ENCODE measurements at regions not wholly inside any gene's neighbourhood (a gene's known extent, or its start where the extent isn't known, plus 50 kb on each side); places are given as distances from the start of the nearest gene placed in this dataset.

DNA sequence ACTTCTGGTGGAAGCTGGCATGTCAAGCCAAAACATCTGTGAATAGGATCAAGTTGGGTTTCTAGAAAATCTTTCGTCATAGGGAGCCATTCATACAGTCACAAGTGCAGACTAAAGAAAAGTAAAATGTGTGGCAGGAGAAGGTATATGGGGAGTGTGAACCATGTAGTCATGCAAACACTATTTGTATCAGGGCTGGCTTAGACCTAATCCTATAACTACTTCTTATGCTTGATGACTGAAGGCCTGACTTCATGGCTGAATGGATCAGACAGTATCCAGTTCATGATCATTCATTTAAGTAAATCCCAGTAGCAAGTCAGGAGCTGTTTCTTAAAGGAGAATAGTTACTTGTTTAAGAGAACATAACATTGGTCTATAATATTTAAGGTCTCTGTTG lies 63.8 kb upstream of the DAPK1 start:
- WGBS, 2 experiments: 89 to 100% methylated on average over 1 of the region's 1 CpG
- no peaks in the 10 kb centered on the region for H3K36me3 ChIP-seq (ENCODE audit: control insufficient read depth, insufficient read depth, low read length)
- no peak overlapping the region for H3K4me3 ChIP-seq (ENCODE audit: insufficient read depth, low read depth, low read length)
- H3K27ac ChIP-seq (ENCODE audit: insufficient read depth, low read depth, low read length, poor library complexity, severe bottlenecking): no peak overlapping the region
- H3K4me1 ChIP-seq (ENCODE audit: control insufficient read depth, insufficient read depth, low read length): no peaks in the 10 kb centered on the region
- no peaks in the 10 kb centered on the region for H3K9me3 ChIP-seq (ENCODE audit: control insufficient read depth, low read length)
- H3K27me3 ChIP-seq (ENCODE audit: control insufficient read depth, insufficient read depth, low read length, poor library complexity, severe bottlenecking): no peaks in the 10 kb centered on the region

DNA sequence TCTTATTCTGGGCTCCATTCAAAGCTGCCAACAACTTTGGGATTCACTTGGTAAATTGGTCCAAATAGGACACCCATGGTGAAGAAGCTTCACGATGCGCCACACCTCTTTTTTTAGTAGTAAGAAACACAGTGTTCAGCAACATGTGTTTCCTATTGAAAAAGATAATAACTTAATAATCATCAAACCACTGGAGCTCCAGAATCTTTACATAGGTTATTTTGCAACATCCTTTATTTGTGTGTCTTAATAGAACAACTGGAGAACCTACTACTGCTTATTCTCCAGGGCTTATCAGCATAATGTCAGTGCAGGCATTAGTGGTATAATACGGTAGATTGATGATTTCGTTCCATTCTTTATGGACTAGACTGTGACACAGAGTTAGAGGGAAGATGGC lies 63.3 kb upstream of the DAPK1 start:
- Histone ChIP-seq H3K27me3 (ENCODE audit: control insufficient read depth, insufficient read depth, low read length, poor library complexity, severe bottlenecking) (no peaks in the 10 kb centered on the region), H3K36me3 (ENCODE audit: control insufficient read depth, insufficient read depth, low read length) (no peaks in the 10 kb centered on the region), H3K27ac (ENCODE audit: insufficient read depth, low read depth, low read length, poor library complexity, severe bottlenecking) (no peak overlapping the region), H3K4me1 (ENCODE audit: control insufficient read depth, insufficient read depth, low read length) (no peaks in the 10 kb centered on the region), H3K9me3 (ENCODE audit: control insufficient read depth, low read length) (no peaks in the 10 kb centered on the region), H3K4me3 (ENCODE audit: insufficient read depth, low read depth, low read length) (no peak overlapping the region)
- 91% methylated on average over 4 of the region's 4 CpGs for WGBS, 2 experiments

DNA sequence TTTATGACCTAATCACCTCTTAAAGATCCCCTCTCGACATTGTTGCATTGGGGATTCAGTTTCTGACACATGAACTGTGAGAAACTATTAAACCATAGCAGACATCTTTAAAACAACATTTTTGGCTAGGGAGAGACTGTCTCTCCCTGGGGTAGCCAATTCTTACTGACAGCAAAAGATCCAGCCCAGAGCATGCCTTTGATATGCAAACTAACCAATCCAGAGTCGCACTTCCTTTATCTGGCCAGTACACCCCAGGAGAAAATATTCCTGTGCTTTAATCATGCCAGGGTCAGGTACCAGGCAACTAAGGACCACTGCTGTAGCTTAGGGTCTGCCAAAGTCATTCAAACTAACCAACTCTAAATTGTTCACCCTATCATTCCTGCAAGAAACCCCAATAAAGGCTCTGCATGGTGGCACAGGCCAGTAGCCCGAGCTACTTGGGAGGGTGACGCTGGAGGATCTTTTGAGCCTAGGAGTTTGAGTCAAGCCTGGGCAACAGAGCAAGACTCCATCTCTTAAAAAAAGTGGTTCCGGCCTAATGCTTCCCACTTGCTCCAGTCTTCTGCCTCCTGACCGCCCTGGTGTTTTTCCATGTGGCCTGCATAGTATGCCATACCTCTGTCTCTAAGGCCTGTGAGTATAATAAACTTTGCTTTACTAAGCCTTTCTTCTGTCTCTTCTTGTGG lies 62.3 kb upstream of the DAPK1 start:
- Histone ChIP-seq H3K36me3 (ENCODE audit: control insufficient read depth, insufficient read depth, low read length) (no peaks in the 10 kb centered on the region), H3K27ac (ENCODE audit: insufficient read depth, low read depth, low read length, poor library complexity, severe bottlenecking) (no peak overlapping the region), H3K4me3 (ENCODE audit: insufficient read depth, low read depth, low read length) (no peak overlapping the region), H3K27me3 (ENCODE audit: control insufficient read depth, insufficient read depth, low read length, poor library complexity, severe bottlenecking) (no peaks in the 10 kb centered on the region), H3K4me1 (ENCODE audit: control insufficient read depth, insufficient read depth, low read length) (no peaks in the 10 kb centered on the region), H3K9me3 (ENCODE audit: control insufficient read depth, low read length) (no peaks in the 10 kb centered on the region)
- 62 to 65% methylated on average over 6 of the region's 6 CpGs for WGBS, 2 experiments

DNA sequence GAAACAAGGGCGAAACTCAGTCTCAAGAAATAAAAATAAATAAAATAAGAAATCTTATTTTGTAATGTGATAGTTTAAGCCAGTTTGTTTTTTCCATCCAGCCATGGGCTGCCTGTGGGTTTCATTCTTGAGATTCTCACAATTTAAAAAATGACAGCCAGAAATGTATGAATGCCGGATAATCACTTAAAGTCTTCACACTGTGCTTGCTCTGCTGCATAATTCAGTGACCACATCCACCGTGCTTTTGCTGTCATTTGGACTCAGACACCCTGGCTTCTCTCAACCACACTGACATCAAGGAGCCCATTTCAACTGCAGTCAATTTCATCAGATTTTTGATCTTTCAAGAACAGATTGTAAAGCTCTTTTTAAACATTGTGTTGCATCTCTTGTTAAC lies 61.0 kb upstream of the DAPK1 start:
- H3K27ac ChIP-seq (ENCODE audit: insufficient read depth, low read depth, low read length, poor library complexity, severe bottlenecking): no peak overlapping the region
- H3K4me1 ChIP-seq (ENCODE audit: control insufficient read depth, insufficient read depth, low read length): no peaks in the 10 kb centered on the region
- H3K27me3 ChIP-seq (ENCODE audit: control insufficient read depth, insufficient read depth, low read length, poor library complexity, severe bottlenecking): no peaks in the 10 kb centered on the region
- WGBS, 2 experiments: 80 to 86% methylated on average over 2 of the region's 3 CpGs
- H3K4me3 ChIP-seq (ENCODE audit: insufficient read depth, low read depth, low read length): no peak overlapping the region
- H3K36me3 ChIP-seq (ENCODE audit: control insufficient read depth, insufficient read depth, low read length): no peaks in the 10 kb centered on the region
- no peaks in the 10 kb centered on the region for H3K9me3 ChIP-seq (ENCODE audit: control insufficient read depth, low read length)

DNA sequence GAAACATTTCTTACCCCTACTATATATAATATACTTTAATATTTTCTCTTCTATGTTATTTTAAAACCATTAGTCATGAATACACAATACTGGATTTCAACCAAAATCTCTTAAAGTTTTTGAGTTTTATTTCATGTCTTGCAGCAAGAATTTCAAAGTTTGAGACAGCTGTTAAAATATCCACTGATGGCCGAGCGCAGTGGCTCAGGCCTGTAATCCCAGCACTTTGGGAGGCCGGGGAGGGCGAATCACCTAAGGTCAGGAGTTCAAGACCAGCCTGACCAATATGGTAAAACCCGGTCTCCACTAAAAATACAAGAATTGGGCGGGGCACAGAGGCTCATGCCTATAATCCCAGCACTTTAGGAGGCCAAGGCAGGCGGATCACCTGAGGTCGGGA lies 59.7 kb upstream of the DAPK1 start:
- WGBS, 2 experiments: 88 to 93% methylated on average over 8 of the region's 8 CpGs
- H3K27ac ChIP-seq (ENCODE audit: insufficient read depth, low read depth, low read length, poor library complexity, severe bottlenecking): no peak overlapping the region

DNA sequence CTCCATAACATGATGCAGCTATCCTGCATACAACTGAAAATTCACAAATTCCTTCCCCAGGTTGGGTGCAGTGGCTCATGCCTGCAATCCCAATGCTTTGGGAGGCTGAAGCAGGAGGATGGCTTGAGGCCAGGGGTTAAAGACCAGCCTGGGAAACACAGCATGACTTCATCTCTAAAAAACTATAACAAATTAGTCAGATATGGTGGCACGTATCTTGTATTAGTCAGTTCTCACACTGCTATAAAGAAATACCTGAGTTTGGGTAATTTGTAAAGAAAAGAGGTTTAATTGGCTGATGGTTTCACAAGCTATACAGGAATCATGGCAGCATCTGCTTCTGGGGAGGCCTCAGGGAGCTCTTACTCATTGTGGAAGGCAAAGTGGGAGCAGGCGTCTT lies 56.4 kb upstream of the DAPK1 start:
- Histone ChIP-seq H3K27ac (ENCODE audit: insufficient read depth, low read depth, low read length, poor library complexity, severe bottlenecking) (no peak overlapping the region), H3K9me3 (ENCODE audit: control insufficient read depth, low read length) (no peaks in the 10 kb centered on the region), H3K4me3 (ENCODE audit: insufficient read depth, low read depth, low read length) (no peak overlapping the region), H3K4me1 (ENCODE audit: control insufficient read depth, insufficient read depth, low read length) (no peaks in the 10 kb centered on the region), H3K36me3 (ENCODE audit: control insufficient read depth, insufficient read depth, low read length) (no peaks in the 10 kb centered on the region), H3K27me3 (ENCODE audit: control insufficient read depth, insufficient read depth, low read length, poor library complexity, severe bottlenecking) (no peaks in the 10 kb centered on the region)
- 93 to 95% methylated on average over 2 of the region's 2 CpGs for WGBS, 2 experiments

More for the DNA sequence above, 59.7 kb upstream of the DAPK1 start:
- Histone ChIP-seq H3K9me3 (ENCODE audit: control insufficient read depth, low read length) (no peaks in the 10 kb centered on the region), H3K36me3 (ENCODE audit: control insufficient read depth, insufficient read depth, low read length) (no peaks in the 10 kb centered on the region), H3K27me3 (ENCODE audit: control insufficient read depth, insufficient read depth, low read length, poor library complexity, severe bottlenecking) (no peaks in the 10 kb centered on the region), H3K4me3 (ENCODE audit: insufficient read depth, low read depth, low read length) (no peak overlapping the region), H3K4me1 (ENCODE audit: control insufficient read depth, insufficient read depth, low read length) (no peaks in the 10 kb centered on the region)

DNA sequence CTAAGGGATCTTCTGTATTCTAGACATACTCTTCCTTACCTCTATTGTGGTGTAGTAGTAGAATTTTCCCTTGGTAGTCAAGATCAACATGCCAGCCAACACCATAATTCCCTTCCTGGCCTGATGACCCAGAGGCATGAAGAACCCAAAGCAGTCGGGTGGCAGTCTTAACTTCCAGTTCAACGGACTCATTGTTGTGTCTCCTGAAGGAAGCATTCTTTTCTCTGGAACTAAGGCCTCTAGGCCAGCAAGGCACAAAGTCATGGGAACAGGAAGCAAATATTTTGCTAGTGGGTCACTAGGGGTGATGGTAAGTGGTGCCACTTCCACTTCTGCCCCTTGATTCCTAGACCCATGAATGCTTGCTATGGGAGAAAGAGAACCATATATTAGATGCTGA lies 55.2 kb upstream of the DAPK1 start:
- no peaks in the 10 kb centered on the region for H3K36me3 ChIP-seq (ENCODE audit: control insufficient read depth, insufficient read depth, low read length)
- H3K4me3 ChIP-seq (ENCODE audit: insufficient read depth, low read depth, low read length): no peak overlapping the region
- no peaks in the 10 kb centered on the region for H3K27me3 ChIP-seq (ENCODE audit: control insufficient read depth, insufficient read depth, low read length, poor library complexity, severe bottlenecking)
- no peak overlapping the region for H3K27ac ChIP-seq (ENCODE audit: insufficient read depth, low read depth, low read length, poor library complexity, severe bottlenecking)
- WGBS, 2 experiments: 90 to 91% methylated on average over 2 of the region's 2 CpGs
- no peaks in the 10 kb centered on the region for H3K9me3 ChIP-seq (ENCODE audit: control insufficient read depth, low read length)
- no peaks in the 10 kb centered on the region for H3K4me1 ChIP-seq (ENCODE audit: control insufficient read depth, insufficient read depth, low read length)

DNA sequence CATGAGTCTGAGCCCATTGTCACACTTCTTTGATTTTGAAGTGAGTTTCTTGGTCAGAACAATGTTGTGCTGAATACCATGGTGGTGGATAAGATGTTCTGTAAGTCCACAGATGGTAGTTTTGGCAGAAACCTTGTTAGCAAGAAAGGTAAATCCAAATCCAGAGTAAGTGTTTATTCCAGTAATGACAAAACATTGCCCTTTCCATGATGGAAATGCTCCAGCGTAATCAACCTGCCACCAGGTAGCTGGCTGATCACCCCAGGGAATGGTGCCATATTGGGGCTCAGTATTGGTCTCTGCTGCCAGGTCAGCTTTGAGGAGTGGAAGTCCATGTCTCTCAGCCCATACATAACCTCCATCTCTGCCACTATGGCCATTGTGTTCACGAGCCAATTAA lies 54.7 kb upstream of the DAPK1 start:
- Histone ChIP-seq H3K4me1 (ENCODE audit: control insufficient read depth, insufficient read depth, low read length) (no peaks in the 10 kb centered on the region), H3K36me3 (ENCODE audit: control insufficient read depth, insufficient read depth, low read length) (no peaks in the 10 kb centered on the region), H3K9me3 (ENCODE audit: control insufficient read depth, low read length) (no peaks in the 10 kb centered on the region), H3K27me3 (ENCODE audit: control insufficient read depth, insufficient read depth, low read length, poor library complexity, severe bottlenecking) (no peaks in the 10 kb centered on the region), H3K27ac (ENCODE audit: insufficient read depth, low read depth, low read length, poor library complexity, severe bottlenecking) (no peak overlapping the region), H3K4me3 (ENCODE audit: insufficient read depth, low read depth, low read length) (no peak overlapping the region)
- 95% methylated on average over 2 of the region's 2 CpGs for WGBS, 2 experiments

DNA sequence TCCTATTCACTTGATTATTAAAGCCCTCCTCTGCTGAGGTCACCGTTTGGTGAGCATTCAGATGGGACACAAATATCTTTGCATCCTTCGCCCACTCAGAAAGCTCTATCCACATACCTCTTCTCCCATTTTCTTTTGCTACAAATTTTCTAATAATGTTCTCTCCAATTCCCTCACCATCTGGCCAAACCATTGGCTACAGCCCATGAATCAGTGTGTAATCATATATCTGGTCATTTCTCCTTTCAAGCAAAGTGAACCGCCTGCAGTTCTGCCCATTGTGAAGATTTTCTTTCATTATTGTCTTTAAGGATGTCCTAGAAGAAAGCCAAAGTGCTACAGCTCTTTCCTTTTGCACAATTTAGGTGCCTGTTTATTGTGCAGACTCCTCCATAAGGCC lies 54.2 kb upstream of the DAPK1 start:
- WGBS, 2 experiments: 90 to 91% methylated on average over 3 of the region's 3 CpGs
- Histone ChIP-seq H3K9me3 (ENCODE audit: control insufficient read depth, low read length) (no peaks in the 10 kb centered on the region), H3K36me3 (ENCODE audit: control insufficient read depth, insufficient read depth, low read length) (no peaks in the 10 kb centered on the region), H3K4me3 (ENCODE audit: insufficient read depth, low read depth, low read length) (no peak overlapping the region), H3K4me1 (ENCODE audit: control insufficient read depth, insufficient read depth, low read length) (no peaks in the 10 kb centered on the region), H3K27ac (ENCODE audit: insufficient read depth, low read depth, low read length, poor library complexity, severe bottlenecking) (no peak overlapping the region), H3K27me3 (ENCODE audit: control insufficient read depth, insufficient read depth, low read length, poor library complexity, severe bottlenecking) (no peaks in the 10 kb centered on the region)

DNA sequence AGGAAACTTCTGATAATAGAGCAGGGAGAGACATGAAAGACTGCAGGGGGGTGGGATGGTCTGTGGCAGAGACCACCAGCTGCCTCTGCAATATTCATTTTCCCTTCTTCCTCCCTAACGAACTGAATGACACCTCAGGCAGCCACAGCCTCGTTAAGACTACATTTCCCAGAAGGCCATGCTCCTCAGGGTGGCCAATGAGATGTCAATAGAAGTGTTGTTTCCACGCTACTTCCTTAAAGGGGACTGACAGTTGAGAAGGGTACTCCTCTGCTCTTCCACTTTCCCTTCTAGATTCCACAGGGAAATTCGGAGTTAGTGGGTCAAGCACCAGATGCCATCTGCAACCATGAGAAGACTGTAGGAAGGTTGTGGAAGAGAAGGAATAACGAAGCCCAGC lies 52.0 kb upstream of the DAPK1 start:
- Histone ChIP-seq H3K9me3 (ENCODE audit: control insufficient read depth, low read length) (no peaks in the 10 kb centered on the region), H3K27ac (ENCODE audit: insufficient read depth, low read depth, low read length, poor library complexity, severe bottlenecking) (no peak overlapping the region), H3K4me3 (ENCODE audit: insufficient read depth, low read depth, low read length) (no peak overlapping the region), H3K36me3 (ENCODE audit: control insufficient read depth, insufficient read depth, low read length) (no peaks in the 10 kb centered on the region), H3K27me3 (ENCODE audit: control insufficient read depth, insufficient read depth, low read length, poor library complexity, severe bottlenecking) (no peaks in the 10 kb centered on the region), H3K4me1 (ENCODE audit: control insufficient read depth, insufficient read depth, low read length) (no peaks in the 10 kb centered on the region)
- WGBS, 2 experiments: 32 to 39% methylated on average over 5 of the region's 5 CpGs

DNA sequence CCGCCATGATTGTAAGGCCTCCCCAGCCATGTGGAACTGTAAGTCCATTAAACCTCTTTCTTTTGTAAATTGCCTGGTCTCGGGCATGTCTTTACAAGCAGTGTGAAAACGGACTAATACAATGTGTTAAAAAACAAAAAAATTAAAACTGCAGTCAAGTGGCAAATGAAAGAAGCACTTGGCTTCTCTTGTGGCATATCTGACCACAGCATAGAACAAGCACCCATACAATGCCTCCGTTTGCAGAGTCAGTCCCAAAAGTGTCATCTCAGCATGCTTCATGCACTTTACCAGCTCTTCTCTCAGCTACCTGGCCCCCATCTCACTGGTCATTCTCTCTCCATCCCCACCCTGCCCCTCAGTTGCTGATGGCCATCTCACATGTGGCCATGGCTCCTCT lies 51.1 kb upstream of the DAPK1 start:
- Histone ChIP-seq H3K4me1 (ENCODE audit: control insufficient read depth, insufficient read depth, low read length) (no peaks in the 10 kb centered on the region), H3K36me3 (ENCODE audit: control insufficient read depth, insufficient read depth, low read length) (no peaks in the 10 kb centered on the region), H3K4me3 (ENCODE audit: insufficient read depth, low read depth, low read length) (no peak overlapping the region), H3K27me3 (ENCODE audit: control insufficient read depth, insufficient read depth, low read length, poor library complexity, severe bottlenecking) (no peaks in the 10 kb centered on the region), H3K9me3 (ENCODE audit: control insufficient read depth, low read length) (no peaks in the 10 kb centered on the region), H3K27ac (ENCODE audit: insufficient read depth, low read depth, low read length, poor library complexity, severe bottlenecking) (no peak overlapping the region)
- WGBS, 2 experiments: 89 to 92% methylated on average over 4 of the region's 4 CpGs

Data from ectodermal cell (in vitro differentiated cells).